ENCODE measurements at regions not wholly inside any gene's neighbourhood (a gene's known extent, or its start where the extent isn't known, plus 50 kb on each side); places are given as distances from the start of the nearest gene placed in this dataset.

DNA sequence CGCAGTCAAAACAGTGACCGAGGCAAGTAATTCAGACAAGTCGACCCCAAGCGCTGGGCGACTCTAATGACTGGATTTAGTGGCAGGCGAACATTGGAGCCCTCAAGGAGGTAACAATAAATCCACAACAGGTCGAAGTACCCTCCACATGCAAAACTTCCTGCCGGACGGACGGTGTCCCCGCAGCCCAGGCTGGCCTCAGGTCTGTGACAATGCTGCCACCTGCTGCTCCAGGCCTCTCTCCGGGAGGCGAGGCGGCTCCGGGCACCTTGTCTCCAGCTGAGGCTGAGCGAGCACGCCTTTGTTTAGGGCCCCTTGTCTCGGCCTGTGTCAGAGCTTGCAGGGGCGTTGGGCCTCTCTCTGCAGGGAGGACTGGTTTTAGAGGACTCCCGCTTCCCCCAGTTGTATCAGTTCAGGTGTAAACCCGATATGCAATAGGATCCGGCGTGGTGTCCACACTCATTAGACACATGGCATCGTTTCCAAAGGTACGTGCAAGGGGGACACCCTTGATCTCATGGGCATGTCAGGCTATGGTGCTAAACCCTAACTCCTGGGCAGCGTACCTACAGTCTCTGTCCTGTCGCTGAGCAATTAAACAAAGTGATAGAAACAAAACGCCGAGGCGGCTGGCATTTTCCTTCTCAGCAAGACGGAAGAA, 628.0 kb upstream of the ADAMTS16 start:
- peak; percentile 24 for DNase-seq (ENCODE audit: low read depth)

DNA sequence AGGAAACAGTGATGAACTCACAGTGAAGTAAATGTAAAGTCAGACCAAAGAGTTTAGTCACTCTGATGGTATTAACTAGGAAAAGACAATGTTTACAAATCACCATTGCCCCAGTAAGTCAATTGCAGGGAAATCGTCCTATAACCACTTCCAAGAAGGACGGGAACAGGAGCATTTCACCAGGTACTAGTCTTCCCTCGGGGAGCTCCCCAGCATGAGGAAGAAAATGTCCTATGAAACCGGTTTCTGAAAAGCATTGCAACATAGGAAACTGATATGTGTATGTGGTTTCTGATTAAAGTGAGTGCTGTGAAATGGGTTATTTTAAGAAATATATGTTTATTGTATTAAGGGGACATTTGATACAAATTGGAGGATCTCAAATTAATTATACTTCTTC, 626.7 kb upstream of the ADAMTS16 start:
- DNase-seq (ENCODE audit: low read depth): peak; percentile 29

DNA sequence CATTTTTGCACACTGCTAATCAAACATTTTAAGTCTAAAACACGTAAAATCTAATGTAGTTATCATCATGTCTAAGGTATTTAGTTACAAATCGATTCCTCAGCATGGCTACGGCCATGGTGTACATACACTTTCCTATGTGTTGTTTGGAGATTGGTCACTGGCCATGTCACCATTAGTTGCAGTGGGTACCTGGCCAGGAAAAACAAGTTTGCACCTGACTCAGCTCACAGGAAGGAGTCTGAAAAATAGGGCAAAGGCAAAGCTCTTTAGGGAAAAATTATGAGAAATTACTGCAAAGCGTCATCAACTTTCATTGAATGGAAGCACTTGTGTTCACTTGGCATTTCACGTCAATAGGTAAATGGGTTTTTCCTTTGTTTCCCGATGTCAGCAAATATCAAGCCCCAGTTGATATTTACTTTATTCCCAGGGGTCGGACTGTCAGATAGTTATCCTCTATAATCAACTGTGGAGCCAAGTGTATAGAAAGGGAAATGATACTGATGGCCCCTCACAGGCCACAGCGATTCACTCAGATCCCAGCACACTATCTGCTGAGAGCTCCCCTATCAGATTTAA, 626.0 kb upstream of the ADAMTS16 start:
- DNase-seq (ENCODE audit: low read depth): peak; percentile 19

DNA sequence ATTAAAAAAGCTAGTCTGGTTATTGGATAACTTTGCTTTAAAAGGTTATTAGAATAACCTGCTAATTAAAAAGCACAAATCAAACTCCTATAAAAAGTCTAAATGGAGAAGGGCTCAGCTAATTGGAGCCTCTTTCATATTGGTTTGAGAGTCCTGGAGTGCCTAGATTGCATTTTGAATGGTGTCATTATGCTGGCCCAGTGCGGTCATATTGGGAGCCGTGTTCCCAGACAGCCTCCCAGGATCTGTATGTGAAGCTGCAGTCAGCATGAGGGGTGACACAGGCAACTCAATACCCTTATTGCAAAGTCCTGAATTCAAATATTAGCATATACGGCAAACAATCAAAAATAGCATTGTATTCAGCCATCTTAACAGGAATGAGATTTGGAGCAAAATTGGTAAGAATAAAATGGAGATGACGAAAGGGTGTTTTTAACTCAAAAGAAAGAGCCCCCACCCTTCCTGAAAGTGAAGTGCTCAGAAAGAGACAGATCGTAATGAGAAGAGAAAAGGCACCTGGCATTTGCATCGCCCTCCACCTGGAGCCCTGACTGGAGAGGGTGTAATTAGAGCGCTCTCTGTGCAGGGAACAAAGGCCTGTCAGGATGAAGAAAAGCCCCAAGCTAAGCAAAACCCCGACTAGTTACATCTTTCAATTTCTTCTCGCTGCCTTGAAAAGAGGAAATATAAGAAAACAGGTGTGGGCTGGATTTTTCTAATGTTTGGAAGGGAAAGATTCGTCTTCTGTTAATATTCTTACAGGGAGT, 621.0 kb upstream of the ADAMTS16 start:
- no peak for DNase-seq (ENCODE audit: low read depth)

DNA sequence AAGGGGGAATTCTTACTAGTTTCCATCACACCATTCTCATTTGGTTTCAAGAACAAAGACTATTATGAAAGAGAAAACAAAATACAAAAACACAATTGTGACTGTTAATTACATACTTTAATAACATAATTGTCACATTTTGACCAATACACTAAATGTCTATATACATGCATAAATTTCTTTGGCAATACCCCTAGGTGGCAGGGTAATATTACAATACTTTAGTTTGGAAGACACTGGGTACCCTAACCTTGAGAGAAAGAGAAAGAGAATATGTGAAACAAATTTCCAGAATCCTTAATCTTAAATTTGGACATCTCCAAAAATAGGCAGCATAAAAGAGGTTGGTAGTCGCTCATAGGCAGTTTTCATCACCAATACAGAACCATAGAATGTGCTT, 619.6 kb upstream of the ADAMTS16 start:
- DNase-seq (ENCODE audit: low read depth): no peak

DNA sequence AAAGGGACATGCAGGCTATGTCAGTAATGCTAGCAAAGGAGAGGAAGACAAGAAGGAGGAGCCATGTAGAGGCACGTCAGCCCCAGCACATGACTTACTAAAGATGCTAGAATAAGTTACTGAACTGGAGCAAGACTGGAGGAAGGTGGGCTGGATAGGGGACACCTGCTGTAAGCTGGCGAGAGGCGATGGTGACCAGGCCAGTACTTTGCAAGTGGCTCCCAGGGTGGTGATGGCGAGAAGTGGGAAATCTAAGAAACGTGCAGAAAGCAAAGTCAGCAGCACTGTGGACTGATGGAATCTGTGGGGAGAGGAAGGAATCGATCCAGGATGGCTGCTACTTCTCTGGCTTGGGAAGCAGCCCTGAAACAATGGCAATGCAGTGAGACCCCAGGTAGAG, 617.1 kb upstream of the ADAMTS16 start:
- no peak for DNase-seq (ENCODE audit: low read depth)

DNA sequence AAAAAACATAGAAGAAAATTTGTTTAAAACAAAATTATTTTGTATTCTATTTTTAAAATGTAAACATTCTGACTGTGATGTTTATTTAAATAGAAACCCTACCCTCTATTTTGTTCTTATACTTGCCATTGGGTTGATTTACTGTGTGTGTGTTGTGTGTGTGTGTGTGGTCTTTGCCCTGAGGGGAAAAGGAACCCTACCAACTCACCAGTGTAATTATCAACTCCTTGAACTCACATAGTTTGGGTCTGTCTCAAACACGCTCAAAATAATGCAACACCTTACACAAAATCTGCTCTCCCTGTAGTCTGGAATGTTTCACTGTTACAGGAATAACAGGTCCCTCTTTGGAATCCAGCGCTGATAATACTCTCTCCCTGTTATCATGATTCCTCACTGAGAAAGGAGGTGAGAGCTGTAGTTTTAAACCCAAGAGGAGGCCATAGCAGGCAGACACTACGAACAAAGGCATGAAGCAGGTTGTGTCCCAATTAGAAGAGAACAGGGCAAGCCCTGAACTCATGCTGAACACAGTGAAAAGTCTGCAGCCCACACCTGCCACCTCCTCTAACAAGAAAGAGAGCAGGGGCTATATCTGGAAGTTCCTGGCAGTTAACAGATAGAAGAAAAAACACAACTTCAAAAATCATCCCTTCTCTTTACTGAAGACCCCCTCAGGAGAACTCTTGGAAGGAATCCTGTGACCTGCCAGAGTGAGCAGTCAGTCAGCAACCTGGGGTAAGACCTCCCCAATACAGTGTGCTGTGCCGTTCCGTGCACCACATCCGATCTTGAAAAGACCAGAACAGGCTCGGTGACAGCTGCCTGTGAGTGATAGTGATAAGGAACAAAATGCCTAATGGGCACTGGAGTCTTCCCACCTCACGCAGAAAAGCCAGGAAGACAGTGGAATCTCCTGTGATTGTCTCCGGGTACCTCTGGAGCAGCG, 608.1 kb upstream of the ADAMTS16 start:
- no peak for DNase-seq (ENCODE audit: low read depth)

DNA sequence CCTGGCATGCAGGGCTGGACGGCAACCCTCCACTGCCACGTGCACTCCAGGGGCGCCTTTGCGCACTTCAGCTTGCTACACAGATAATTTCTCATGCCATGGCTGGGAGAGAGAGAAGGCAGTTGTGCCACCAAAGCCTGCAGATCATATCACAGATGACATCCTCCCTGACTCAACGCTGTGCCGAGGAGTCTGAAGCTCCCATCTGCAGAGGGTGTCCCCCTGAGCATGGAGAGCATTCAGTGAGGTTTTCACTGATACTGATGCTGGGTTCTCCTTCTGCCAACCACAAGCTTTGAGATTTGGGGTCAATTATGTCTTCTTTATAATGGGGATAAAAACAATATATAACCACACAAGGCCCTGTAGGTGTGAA, 607.4 kb upstream of the ADAMTS16 start:
- no peak for DNase-seq (ENCODE audit: low read depth)

DNA sequence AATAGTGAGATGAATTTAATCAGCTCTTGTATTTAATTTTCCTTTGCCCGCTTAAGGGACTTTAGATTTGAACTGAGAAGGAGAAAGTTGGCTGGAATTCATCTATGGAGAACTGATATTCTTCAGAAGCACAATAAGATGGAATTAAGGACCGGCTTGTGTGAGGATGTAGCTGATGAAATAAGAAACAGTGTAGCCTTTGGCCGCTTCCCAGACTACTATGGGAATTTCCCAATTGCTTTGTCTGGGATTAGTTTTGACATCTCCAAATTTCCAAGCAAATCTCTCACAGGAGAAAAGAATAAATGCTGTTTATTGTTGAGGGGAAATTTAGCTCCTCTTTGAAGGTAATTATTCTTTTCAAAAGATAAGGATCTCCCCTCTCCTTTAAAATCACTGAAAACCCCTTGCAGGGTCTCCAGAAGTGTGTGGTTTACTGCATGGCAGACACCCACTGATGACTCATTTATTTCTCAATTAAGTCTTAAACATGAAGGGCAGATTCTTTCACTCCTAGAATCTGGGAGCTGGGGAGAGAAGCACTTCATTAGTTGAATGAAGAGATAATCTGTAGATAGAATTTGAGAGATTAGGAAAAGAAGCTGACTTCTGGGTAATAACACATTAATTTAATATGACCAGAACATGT, 606.5 kb upstream of the ADAMTS16 start:
- no peak for DNase-seq (ENCODE audit: low read depth)

DNA sequence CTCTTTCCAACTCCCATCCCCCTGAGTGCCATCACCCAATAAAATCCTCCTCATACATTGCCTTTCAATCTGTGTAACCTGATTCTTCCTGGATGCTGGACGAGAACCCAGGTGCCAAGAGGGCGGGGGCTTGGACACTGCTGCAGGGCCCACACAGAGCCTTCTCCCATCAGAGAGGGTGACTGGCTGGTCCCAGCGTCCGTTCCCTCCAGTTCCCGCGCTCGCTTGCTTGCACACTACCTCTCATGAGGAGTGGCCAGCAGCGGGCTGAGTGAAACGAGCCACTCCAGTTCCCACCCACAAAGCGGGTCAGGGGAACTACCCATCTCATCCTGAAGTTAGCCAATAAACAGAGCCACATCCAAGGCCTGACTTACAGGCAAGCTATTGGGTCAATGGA, 602.6 kb upstream of the ADAMTS16 start:
- no peak for DNase-seq (ENCODE audit: low read depth)

DNA sequence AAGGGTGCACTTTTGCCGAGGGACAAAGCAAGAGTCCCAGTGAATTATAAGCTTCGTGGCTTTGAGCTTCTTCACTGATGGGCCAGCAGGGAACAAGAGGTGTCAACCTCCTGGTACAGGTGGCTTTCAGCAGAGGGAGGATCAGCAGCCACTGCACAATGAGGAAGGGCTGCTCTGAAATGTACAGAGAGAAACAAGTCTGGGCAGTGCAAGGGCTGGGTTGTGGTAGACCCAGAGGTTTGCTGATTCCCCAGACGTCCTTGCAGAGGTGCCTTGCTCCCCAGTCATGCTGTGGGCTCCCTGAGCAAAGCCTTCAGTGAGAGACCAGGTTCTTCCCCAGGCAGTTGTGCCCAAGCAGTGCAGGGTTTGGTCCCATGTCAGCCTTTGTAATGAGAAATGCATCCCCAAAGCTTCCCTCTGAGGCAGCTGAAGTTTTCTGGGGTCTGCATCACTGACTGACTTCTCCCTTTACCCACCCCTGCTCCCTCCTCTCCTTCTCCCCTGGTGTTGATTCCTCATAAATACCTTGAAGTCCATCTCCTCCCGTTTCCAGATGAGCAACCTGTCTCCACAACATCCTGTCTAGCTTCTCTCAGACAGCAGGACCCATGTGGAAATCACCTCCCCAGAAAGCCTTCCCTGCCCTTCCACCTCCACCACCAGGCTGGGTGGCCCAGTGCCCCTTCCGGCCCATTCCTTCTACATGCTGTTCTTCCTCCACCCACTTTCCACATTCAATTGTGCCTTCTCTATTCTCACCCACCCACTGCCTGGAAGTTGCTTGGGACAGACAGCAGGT, 599.6 kb upstream of the ADAMTS16 start:
- DNase-seq (ENCODE audit: low read depth): no peak

DNA sequence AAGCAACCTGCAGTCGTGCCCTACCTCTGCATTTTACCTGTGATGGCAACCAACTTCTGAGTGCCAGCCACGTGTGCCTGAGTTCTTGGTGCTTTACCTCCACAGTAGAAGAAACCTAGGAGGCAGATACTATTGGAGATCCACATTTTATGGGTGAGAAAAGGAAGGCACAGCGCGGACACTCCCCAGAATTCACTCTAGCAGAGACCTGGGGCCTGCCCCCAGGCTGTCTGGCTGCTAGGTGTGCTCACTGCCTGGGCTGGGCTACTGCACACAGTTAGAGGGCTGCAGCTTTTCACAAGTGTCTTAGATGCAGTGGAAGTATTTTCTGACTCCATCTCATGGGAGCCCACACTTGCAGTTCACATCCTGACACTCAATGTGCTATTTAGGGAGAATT, 598.8 kb upstream of the ADAMTS16 start:
- no peak for DNase-seq (ENCODE audit: low read depth)

DNA sequence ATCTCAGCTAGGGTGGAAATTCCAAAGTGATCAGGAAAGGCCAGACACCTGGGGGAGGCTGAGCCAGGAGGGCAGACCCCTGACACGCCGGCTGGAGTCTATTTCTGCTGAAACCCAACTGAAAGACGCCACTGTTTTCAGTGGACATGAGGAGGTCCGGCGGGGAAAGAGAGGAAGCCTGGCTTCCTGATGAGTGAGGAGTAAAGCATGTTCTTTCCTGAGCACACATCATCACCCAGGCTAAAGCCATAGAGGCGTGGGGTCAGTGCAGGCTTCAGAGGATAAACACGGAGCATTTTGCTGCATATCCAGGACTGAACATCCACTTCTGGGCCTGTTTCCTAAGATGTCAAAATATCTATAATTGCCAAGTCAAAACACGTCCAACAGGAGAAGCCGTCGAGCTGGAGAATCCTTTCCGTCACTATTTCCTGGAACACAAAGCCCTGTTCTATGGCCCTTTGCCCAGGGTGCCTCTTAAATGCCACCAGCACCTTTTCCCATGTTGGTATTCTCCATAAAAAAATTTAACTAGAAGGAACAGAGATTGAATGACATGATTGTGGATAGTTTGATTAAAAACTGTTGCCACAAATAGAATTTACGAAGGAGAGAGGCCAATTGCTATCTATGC, 597.9 kb upstream of the ADAMTS16 start:
- no peak for DNase-seq (ENCODE audit: low read depth)

DNA sequence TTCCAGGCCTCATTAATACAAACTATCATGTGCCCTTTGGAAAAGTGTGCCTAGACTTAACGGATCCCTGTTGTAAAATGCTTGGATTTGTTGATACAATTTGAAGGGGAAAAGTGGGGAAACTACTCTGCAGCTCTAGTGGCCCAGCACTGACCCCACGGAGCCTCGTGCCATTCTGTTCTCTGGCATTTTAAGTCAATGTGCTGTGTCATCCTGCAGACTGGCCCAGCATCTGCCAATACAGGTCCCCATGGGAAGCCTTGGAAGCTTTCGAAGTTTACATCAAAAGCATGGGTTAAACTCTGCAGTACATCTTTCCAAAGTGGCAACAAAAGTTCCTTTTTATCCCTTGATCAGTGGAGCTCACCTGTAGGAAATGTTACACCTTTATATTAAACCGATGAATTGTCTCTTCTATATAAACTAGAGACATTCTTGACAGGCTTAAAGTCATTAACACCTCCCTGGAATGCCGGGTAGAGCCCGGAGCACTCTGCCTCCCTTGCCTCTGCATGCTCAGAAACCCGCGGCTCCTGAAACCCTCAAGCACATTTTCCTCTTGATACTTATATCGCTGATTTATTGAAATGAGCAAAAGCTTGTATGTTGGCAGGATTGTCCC, 596.0 kb upstream of the ADAMTS16 start:
- no peak for DNase-seq (ENCODE audit: low read depth)

DNA sequence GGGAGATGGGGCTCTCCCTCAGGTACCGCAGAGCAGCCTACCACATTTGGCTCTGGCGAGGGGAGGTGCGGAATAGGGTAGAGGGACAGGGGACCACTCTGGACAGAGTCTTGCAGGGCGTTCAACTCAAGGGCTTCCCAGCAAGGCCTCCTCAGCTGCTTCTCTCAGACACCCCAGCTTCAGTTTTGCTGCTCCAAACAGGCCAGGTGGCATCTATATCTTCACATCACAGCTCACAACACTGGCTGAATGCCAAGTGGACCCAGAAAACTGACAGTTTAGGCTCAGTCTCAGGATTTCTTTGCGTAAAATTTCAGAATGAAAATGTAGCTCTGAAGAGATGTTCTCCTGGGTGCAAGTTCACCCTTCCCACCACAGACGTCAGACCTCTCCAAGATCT, 592.6 kb upstream of the ADAMTS16 start:
- no peak for DNase-seq (ENCODE audit: low read depth)

DNA sequence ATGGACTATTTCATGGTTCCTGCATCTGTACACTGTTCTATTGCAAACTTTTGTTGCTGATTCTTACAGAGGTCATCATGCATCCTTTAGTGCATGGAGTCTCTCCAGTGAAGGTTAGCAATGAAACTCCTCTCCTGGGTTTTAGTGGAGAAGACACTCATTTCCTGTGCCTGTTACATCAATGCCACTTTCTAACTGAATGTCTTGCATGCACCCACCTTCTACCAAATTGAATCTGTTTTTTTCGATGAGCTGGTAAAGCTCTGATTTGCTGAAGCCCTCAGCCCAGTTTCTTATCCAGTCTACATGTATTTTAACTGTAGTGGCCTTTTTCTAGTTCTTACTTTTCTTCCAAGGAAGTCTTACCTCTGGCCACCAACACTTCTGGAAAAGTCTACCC, 591.8 kb upstream of the ADAMTS16 start:
- no peak for DNase-seq (ENCODE audit: low read depth)

DNA sequence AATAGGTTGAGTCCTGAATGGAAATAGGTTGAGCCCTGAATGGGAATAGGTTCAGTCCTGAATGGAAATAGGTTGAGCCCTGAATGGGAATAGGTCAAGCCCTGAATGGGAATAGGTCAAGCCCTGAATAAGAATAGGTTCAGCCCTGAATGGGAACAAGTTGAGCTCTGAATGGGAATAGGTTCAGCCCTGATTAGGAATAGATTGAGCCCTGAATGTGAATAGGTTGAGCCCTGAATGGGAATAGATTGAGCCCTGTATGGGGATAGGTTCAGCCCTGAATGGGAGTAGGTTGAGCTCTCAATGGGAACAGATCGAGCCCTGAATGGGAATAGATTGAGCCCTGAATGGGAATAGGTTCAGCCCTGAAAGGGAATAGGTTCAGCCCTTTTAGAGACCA, 590.8 kb upstream of the ADAMTS16 start:
- DNase-seq (ENCODE audit: low read depth): no peak

DNA sequence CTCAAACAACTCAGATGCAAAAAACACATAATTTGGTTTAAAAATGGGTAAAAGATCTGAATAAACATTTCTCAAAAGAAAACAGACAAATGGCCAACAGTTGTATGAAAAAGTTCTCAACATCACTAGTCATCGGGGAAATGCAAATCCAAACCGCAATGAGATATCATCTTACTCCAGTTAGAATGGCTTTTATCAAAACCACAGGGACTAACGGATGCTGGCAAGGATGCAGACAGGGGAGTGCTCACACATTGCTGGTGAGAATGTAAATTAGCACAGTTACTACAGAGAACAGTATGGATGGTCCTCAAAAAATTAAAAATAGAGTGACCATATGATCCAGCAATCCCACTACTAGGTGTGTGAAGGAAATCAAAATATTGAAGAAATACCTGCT, 589.1 kb upstream of the ADAMTS16 start:
- DNase-seq (ENCODE audit: low read depth): no peak

DNA sequence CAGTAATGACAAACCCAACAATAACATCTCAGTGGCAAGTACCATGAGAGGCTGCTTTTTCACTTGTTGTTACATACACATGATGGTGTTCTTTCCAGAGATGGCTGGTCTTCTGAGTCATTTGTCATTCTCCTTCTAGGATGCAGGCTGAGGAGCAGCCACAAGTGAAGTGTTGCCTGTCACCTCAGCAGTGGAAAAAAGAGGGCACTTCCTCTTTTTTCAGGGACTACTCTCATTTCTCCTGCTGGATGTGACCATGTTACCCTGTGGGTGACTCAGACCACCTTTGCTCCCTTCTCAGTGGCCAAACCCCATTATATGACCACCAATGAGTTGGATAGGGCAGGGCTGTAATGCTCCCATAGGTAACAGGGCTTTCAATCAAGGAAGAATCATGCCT, 587.0 kb upstream of the ADAMTS16 start:
- DNase-seq (ENCODE audit: low read depth): no peak

DNA sequence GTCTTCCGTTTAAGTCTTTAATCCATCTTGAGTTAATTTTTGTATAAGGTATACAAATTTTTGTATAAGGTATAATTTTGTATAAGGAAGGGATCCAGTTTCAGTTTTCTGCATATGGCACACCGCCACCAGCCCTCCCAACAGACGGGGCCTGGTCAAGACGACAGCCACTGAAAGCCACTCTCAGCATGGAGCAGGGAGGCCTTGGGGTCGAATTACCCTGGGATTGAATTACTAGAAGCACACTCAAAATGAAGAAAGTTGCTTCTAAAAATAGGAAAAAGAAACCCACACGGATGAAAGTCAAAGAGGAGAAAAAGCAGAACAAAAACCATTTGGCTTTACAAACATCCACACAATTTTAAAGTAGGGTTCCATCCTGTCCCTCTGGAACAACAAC, 586.2 kb upstream of the ADAMTS16 start:
- no peak for DNase-seq (ENCODE audit: low read depth)
